ENCODE measurements at regions not wholly inside any gene's neighbourhood (a gene's known extent, or its start where the extent isn't known, plus 50 kb on each side); places are given as distances from the start of the nearest gene placed in this dataset.

GRCh38 chr13:22926748-22927400 is 253.9 kb upstream of the SGCG start:
- no peak for TF ChIP-seq CTCF (conservative IDR thresholded peaks at IDR 0.05 in 1 of 2, IDR thresholded peaks at IDR 0.05 in 1 of 2; ENCODE audit: low read depth in 1 of 2, low read length in 2 of 2)
- TF ChIP-seq EZH2 (IDR thresholded peaks at IDR 0.05; ENCODE audit: low read length, missing control alignments) = no peak
